HepG2 (cell line): ENCODE measurements at regions not wholly inside any gene's neighbourhood (a gene's known extent, or its start where the extent isn't known, plus 50 kb on each side); places are given as distances from the start of the nearest gene placed in this dataset.

ENCODE experiments used
- ATAC-seq: fragments of 200-7000 bp; cut with Tn5 transposase; 3 replicates; pipeline ENCODE4 v1.9.1; 2020; ENCODE audit warnings: mild to moderate bottlenecking, moderate library complexity
- BruUV-seq: library from RNA; stranded (reverse); fragments of 400-500 nt; replicated peaks from 2 replicates; lab custom pipeline; 2021; lab: Mats Ljungman, UMichigan
- CTCF ChIA-PET: fragments of 300-600 bp; formaldehyde crosslinking; extraction: SDS; loops from one replicate; lab custom pipeline; 2021; ENCODE audit warnings: low total read pairs, inconsistent platforms, low intra/inter-chr PET ratio; lab: Yijun Ruan, JAX
- POLR2A ChIA-PET: fragments of 350-600 bp; sonication (Branson Sonifier 250); formaldehyde crosslinking; loops from one replicate; lab custom pipeline; 2020; ENCODE audit warnings: antibody characterized with exemption, inconsistent platforms; lab: Yijun Ruan, JAX
- DNase-seq: peaks from one replicate; pipeline ENCODE4 v3.0.0-alpha.2; 2015; ENCODE audit warnings: low spot score
- FAIRE-seq: peaks from 3 replicates; lab custom pipeline; 2011; peaks lifted over from hg19 to GRCh38; lab: Jason Lieb, UNC
- H2AFZ ChIP-seq: one replicate; pipeline ENCODE4 v1.6.1; 2011; ENCODE audit warnings: low read length, inconsistent platforms
- H3K27ac ChIP-seq: fragments of 300-600 bp; 3 replicates; pipeline ENCODE4 v1.8.0; 2011; ENCODE audit warnings: mixed run types, mild to moderate bottlenecking, mixed read lengths, low read length, inconsistent platforms; ENCODE audit not compliant: insufficient read depth; ENCODE audit errors: extremely low read length
- H3K27me3 ChIP-seq, 2 experiments: fragments of 200-600 bp in 1 of 2; 2 replicates in 1 of 2; 3 replicates in 1 of 2; pipeline versions ENCODE4 v1.6.0 to v1.8.0; 2011; ENCODE audit warnings: low read length in 2 of 2, mild to moderate bottlenecking in 2 of 2, moderate library complexity in 2 of 2, inconsistent platforms in 1 of 2; ENCODE audit not compliant: insufficient read depth in 2 of 2, control insufficient read depth in 1 of 2
- H3K36me3 ChIP-seq, 2 experiments: fragments of 200-600 bp in 1 of 2; replicated peaks in 1 of 2; 2 replicates in 1 of 2; 3 replicates in 1 of 2; pipeline versions ENCODE4 v1.5.1 to v1.8.0; 2011; ENCODE audit warnings: low read length in 2 of 2, inconsistent platforms in 1 of 2; ENCODE audit not compliant: insufficient read depth in 2 of 2, control insufficient read depth in 1 of 2
- H3K4me1 ChIP-seq: 2 replicates; pipeline ENCODE4 v1.5.1; 2012; ENCODE audit warnings: low read length, inconsistent platforms; ENCODE audit not compliant: insufficient read depth
- H3K4me2 ChIP-seq: 2 replicates; pipeline ENCODE4 v1.6.0; 2011; ENCODE audit warnings: low read depth, low read length, inconsistent platforms
- H3K4me3 ChIP-seq, 3 experiments: fragments of 200-600 bp in 1 of 3; sonication (generic), shearing (Covaris generic) in 1 of 3; replicated peaks in 1 of 3; 2 replicates each; pipeline ENCODE4 v1.5.1; 2011 to 2016; ENCODE audit warnings: low read length in 3 of 3, inconsistent platforms in 2 of 3, low read depth in 2 of 3, mild to moderate bottlenecking in 2 of 3, control low read depth in 1 of 3, mixed read lengths in 1 of 3; ENCODE audit not compliant: insufficient read depth in 1 of 3
- H3K79me2 ChIP-seq: one replicate; pipeline ENCODE4 v1.6.1; 2011; ENCODE audit warnings: low read length, inconsistent platforms; ENCODE audit not compliant: insufficient read depth
- H3K9ac ChIP-seq: 2 replicates; pipeline ENCODE4 v1.6.0; 2011; ENCODE audit warnings: mild to moderate bottlenecking, low read depth, low read length, inconsistent platforms; ENCODE audit not compliant: insufficient read depth
- H3K9me3 ChIP-seq: 2 replicates; pipeline ENCODE4 v1.5.1; 2012; ENCODE audit warnings: mild to moderate bottlenecking, low read length
- H4K20me1 ChIP-seq: 2 replicates; pipeline ENCODE4 v1.6.0; 2011; ENCODE audit warnings: inconsistent platforms, mild to moderate bottlenecking, low read length, moderate library complexity; ENCODE audit not compliant: insufficient read depth
- BRF2 ChIP-seq: sonication (generic); formaldehyde crosslinking; IDR thresholded peaks from 2 replicates; pipeline ENCODE4 v1.8.1; 2022; ENCODE audit warnings: mild to moderate bottlenecking, missing genetic modification reagents
- NKX3-1 ChIP-seq: sonication (generic); formaldehyde crosslinking; IDR thresholded peaks from 2 replicates; pipeline ENCODE4 v1.5.0; 2020; ENCODE audit warnings: missing genetic modification reagents
- RBFOX2 ChIP-seq: fragments of 200-400 bp; formaldehyde crosslinking; IDR thresholded peaks from 2 replicates; pipeline ENCODE4 v1.6.1; 2017; ENCODE audit warnings: low read depth, mild to moderate bottlenecking, low read length
- SOX13 ChIP-seq, 3 experiments: fragments of 450-650 bp in 1 of 3; sonication (generic) in 1 of 3; formaldehyde crosslinking in 1 of 3; IDR thresholded peaks in 2 of 3; conservative IDR thresholded peaks in 1 of 3; 2 replicates each; pipeline versions ENCODE4 v1.5.0 to v1.6.1; 2016 to 2020; ENCODE audit warnings: antibody characterized with exemption in 1 of 3, mild to moderate bottlenecking in 1 of 3, missing compliant biosample characterization in 1 of 3, missing genetic modification reagents in 1 of 3, moderate library complexity in 1 of 3
- SRSF9 ChIP-seq: fragments of 200-400 bp; formaldehyde crosslinking; IDR thresholded peaks from 2 replicates; pipeline ENCODE4 v1.6.1; 2018; ENCODE audit warnings: borderline replicate concordance, mild to moderate bottlenecking, low read depth, low read length; ENCODE audit not compliant: insufficient read depth, poor library complexity, severe bottlenecking
- TP53 ChIP-seq: sonication (generic); formaldehyde crosslinking; conservative IDR thresholded peaks from 2 replicates; pipeline ENCODE4 v1.4.0; 2020; ENCODE audit warnings: missing genetic modification reagents
- WIZ ChIP-seq: sonication (generic); formaldehyde crosslinking; IDR thresholded peaks from 2 replicates; pipeline ENCODE4 v1.5.1; 2020; ENCODE audit warnings: mild to moderate bottlenecking, missing genetic modification reagents
- ZBTB38 ChIP-seq: sonication (generic); formaldehyde crosslinking; IDR thresholded peaks from 2 replicates; pipeline ENCODE4 v1.5.1; 2020; ENCODE audit warnings: mild to moderate bottlenecking, missing genetic modification reagents
- ZBTB42 ChIP-seq: sonication (generic); formaldehyde crosslinking; IDR thresholded peaks from 2 replicates; pipeline ENCODE4 v1.5.0; 2020; ENCODE audit warnings: mild to moderate bottlenecking, missing genetic modification reagents
- ZNF672 ChIP-seq: sonication (generic); formaldehyde crosslinking; IDR thresholded peaks from 2 replicates; pipeline ENCODE4 v1.8.1; 2022; ENCODE audit warnings: missing genetic modification reagents
- ZNF792 ChIP-seq: IDR thresholded peaks from 2 replicates; pipeline ENCODE4 v1.6.1; 2016
- ZSCAN20 ChIP-seq: sonication (generic); formaldehyde crosslinking; IDR thresholded peaks from 2 replicates; pipeline ENCODE4 v1.4.0; 2020; ENCODE audit warnings: missing genetic modification reagents, mild to moderate bottlenecking, borderline replicate concordance
- WGBS: methylation state at CpG from one replicate; pipeline ENCODE4 v1.1.6; 2017; ENCODE audit warnings: low lambda C conversion rate; 5-methylcytosine and 5-hydroxymethylcytosine counted together
- in situ Hi-C: cut with HindIII; loops from 2 replicates; pipeline ENCODE4 v1.10.0; 2017; ENCODE audit warnings: low pct_unique_long_range_greater_than_20kb; ENCODE audit not compliant: extremely low pct_ligation_motif_present
- intact Hi-C: fragments of 100-400 bp; cut with micrococcal nuclease; formaldehyde crosslinking; loops from one replicate; pipeline ENCODE4 v1.10.0; 2022; ENCODE audit not compliant: unreplicated experiment
- TF ChIP-seq, protein P1 (sequence below): sonication (generic); formaldehyde crosslinking; IDR thresholded peaks from 2 replicates; pipeline ENCODE4 v1.4.0; 2020; ENCODE audit warnings: missing genetic modification reagents, mild to moderate bottlenecking, borderline replicate concordance
- TF ChIP-seq, protein P2 (sequence below): sonication (generic); formaldehyde crosslinking; conservative IDR thresholded peaks from 2 replicates; pipeline ENCODE4 v1.4.0; 2020; ENCODE audit warnings: mild to moderate bottlenecking, missing genetic modification reagents, moderate library complexity

- TF ChIP-seq, protein P1, sequence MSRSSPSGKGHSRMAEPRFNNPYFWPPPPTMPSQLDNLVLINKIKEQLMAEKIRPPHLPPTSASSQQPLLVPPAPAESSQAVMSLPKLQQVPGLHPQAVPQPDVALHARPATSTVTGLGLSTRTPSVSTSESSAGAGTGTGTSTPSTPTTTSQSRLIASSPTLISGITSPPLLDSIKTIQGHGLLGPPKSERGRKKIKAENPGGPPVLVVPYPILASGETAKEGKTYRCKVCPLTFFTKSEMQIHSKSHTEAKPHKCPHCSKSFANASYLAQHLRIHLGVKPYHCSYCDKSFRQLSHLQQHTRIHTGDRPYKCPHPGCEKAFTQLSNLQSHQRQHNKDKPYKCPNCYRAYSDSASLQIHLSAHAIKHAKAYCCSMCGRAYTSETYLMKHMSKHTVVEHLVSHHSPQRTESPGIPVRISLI (CRISPR knock-in tag) = 0 out of 2 replicates have a peak, but pooled peaks have one; percentile 14
- peak; percentile 84 for TF ChIP-seq ZBTB38
Observed at GRCh38 chr6:26214803-26215584, 127.8 kb downstream of the HFE start (continued).

DNA sequence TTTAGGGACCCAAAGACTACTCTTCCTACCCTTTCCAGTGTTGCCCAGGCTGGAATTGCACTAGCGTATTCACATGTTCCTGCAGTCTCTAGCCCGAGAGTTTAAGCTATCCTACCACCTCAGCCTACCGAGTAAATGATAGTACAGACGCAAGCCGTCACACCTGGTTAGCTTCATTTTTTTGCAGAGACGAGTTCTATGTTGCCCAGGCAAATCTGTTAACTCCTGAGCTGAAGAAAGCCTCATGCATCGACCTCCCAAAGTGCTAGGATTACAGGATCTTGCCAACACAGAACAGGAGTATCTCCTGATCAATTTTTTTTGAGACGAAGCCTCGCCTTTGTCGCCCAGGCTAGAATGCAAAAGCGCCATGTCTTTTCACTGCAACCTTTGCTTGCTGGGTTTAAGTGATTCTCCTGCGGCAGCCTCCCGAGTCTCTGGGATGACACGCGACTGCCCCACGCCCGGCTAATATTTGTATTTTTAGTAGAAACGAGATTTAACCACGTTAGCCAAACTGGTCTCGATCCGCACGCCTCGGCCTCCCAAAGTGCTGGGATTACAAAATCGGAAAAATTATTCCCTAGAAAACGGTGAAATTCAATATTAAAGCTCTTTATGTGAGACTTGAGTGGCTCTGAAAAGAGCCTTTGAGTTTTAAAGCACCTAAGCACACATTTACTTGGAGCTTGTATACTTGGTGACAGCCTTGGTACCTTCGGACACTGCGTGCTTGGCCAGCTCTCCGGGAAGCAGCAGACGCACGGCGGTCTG, 128.5 kb downstream of the HFE start:
- Histone ChIP-seq H3K4me3 (peak overlapping the region; percentile 54 to 75 (median 72)), H3K4me1 (peaks cover 30% of the 10 kb centered on the region), H3K9ac (peak overlapping the region; percentile 63), H3K9me3 (no peaks in the 10 kb centered on the region), H3K27ac (peak overlapping the region; percentile 89), H3K4me2 (peak overlapping the region; percentile 91), H3K27me3 (no peaks in the 10 kb centered on the region; a peak in 1 of 5 replicates), H4K20me1 (no peaks in the 10 kb centered on the region), H2AFZ (no peak overlapping the region), H3K36me3 (no peaks in the 10 kb centered on the region), H3K79me2 (no peaks in the 10 kb centered on the region)
- in situ Hi-C loops (no loop called here), intact Hi-C loops (loop anchor here (1.0 to 5.0 kb wide), 7 partner anchors 10 to 158 kb away; a partner anchor contains a TSS)
- no peak for FAIRE-seq
- DNase-seq = peak; percentile 39
- CTCF ChIA-PET = no interaction called here
- peak; percentile 67 for ATAC-seq
- 4% methylated on average over 31 of the region's 31 CpGs for WGBS
- no TSS peak for BruUV-seq
- POLR2A ChIA-PET = interaction anchor here (0.7 to 6.1 kb wide), 46 partner anchors 8 to 1678 kb away, joined by 3 to 336 read pairs (median 8); partner anchors contain the start of gene HMGN4
- peak; percentile 75; the same call in 1 of the 2 replicates for TF ChIP-seq NKX3-1 (CRISPR knock-in tag)
- peak; percentile 42 for TF ChIP-seq RBFOX2
- peak; percentile 7; the same call in 1 of the 2 replicates for TF ChIP-seq SOX13 (IDR thresholded peaks at IDR 0.05)
- TF ChIP-seq SOX13 (CRISPR knock-in tag; conservative IDR thresholded peaks at IDR 0.05 in 1 of 2, IDR thresholded peaks at IDR 0.05 in 1 of 2) = no peak
- TF ChIP-seq ZSCAN20 (CRISPR knock-in tag) = 0 out of 2 replicates have a peak, but pooled peaks have one; percentile 5
- peak; percentile 19; the same call in 1 of the 2 replicates for TF ChIP-seq ZNF792 (CRISPR knock-in tag)
- TF ChIP-seq, protein P2, sequence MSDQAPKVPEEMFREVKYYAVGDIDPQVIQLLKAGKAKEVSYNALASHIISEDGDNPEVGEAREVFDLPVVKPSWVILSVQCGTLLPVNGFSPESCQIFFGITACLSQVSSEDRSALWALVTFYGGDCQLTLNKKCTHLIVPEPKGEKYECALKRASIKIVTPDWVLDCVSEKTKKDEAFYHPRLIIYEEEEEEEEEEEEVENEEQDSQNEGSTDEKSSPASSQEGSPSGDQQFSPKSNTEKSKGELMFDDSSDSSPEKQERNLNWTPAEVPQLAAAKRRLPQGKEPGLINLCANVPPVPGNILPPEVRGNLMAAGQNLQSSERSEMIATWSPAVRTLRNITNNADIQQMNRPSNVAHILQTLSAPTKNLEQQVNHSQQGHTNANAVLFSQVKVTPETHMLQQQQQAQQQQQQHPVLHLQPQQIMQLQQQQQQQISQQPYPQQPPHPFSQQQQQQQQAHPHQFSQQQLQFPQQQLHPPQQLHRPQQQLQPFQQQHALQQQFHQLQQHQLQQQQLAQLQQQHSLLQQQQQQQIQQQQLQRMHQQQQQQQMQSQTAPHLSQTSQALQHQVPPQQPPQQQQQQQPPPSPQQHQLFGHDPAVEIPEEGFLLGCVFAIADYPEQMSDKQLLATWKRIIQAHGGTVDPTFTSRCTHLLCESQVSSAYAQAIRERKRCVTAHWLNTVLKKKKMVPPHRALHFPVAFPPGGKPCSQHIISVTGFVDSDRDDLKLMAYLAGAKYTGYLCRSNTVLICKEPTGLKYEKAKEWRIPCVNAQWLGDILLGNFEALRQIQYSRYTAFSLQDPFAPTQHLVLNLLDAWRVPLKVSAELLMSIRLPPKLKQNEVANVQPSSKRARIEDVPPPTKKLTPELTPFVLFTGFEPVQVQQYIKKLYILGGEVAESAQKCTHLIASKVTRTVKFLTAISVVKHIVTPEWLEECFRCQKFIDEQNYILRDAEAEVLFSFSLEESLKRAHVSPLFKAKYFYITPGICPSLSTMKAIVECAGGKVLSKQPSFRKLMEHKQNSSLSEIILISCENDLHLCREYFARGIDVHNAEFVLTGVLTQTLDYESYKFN = no peak
- no peak for TF ChIP-seq ZBTB42
- peak; percentile 78; the same call in 1 of the 2 replicates for TF ChIP-seq ZNF672
- peak; percentile 45; the same call in 1 of the 2 replicates for TF ChIP-seq WIZ (CRISPR knock-in tag)
- no peak for TF ChIP-seq SRSF9
- TF ChIP-seq BRF2 = no peak
- 0 out of 2 replicates have a peak, but pooled peaks have one; percentile 49 for TF ChIP-seq TP53 (CRISPR knock-in tag)
